ENCODE measurements at regions not wholly inside any gene's neighbourhood (a gene's known extent, or its start where the extent isn't known, plus 50 kb on each side); places are given as distances from the start of the nearest gene placed in this dataset.

- DNase-seq: no peak
Observed at GRCh38 chr16:63008688-63009087, 972.5 kb upstream of the CDH8 start.

DNA sequence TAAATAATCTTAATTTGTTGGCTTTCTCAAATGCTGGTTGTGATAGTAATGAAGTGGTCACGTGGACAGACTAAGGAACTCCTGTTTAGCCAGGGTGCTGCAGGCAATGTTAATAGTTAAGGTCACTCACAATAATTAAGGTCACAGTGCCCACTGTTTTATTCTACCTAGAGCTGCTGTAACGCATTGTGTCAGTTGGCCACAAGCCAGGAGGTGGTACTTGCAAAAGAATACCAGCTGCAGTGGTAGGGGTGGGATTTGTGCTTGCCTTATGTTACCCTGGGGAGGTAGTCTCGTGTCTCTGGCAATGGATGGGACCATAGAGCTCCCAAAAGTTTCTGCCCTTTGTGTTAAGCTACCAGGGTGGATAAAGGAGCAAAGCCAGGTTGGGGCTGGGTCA, 969.1 kb upstream of the CDH8 start:
- DNase-seq: no peak

GRCh38 chr16:62989480-62989879, 953.2 kb upstream of the CDH8 start:
- no peak for DNase-seq

GRCh38 chr16:62985722-62986121, 949.5 kb upstream of the CDH8 start:
- no peak for DNase-seq

GRCh38 chr16:62978451-62978850, 942.2 kb upstream of the CDH8 start:
- DNase-seq: no peak

DNA sequence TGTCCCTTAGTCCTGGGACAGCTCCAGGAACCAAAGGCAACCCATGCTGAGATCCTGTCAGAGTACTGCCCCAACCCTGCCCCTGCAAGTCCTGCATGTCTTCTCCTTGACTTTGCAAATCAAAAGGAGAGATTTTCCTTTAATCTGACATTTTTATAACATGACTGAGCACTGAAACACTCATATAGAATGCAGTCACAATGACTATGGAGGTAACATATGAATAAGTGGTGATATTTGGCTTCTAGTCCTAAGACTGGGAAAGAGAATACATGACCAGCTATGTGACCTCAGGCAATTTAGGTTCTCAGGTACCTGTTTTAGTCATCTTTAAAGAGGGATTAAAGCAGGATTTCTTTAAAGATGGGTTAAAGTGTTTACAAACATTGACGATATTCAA, 941.6 kb upstream of the CDH8 start:
- DNase-seq: no peak

- peak in 1 of 3 donors; percentile 39 for DNase-seq
Observed at GRCh38 chr16:62974424-62974823, 938.2 kb upstream of the CDH8 start.

DNA sequence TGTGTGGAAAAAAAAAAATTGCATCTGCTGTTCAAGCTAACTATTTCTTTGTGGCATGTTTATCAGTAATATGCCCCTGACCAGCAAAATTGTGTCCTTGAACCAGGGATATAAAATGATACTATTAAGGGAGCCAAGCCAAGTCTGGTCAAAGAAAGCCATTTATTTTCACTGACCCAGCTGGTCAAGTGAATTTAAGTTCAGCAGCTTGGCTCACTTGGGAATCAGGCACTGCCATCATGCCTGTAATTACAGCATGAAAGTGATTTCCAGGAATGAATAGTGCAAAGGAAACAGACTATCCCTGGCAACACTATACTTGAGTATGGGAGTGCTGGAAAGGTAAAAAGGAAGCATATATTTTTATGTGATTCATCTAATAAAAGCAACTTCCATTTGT, 934.6 kb upstream of the CDH8 start:
- no peak for DNase-seq

DNA sequence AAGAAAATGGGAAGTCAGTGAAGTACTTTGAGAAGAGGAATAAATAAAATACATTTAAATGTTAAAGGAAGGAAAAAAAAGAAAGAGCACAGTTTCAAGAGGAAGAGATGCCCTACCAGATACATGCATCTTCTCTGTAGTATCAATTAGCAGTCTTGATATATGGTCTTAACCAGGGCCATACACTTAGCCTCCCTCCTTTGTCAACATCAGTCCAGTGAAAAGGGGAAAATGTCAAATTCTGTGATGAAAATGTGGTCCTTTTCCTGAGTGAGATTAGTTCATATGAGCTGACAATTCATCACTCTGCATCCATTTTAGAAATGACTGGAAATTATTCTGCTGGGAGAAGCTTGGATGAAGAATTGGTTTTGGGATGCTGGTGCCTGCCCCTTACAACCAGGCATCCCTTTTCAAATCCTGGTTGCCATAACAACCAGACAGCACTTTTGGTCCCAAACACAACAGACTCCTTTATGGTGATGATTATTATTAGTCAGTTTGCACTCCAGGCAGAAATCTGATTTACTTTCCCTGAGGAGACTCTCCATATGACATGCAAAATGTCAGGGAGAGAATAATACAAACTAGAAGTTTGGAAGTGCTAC, 933.6 kb upstream of the CDH8 start:
- no peak for DNase-seq

DNA sequence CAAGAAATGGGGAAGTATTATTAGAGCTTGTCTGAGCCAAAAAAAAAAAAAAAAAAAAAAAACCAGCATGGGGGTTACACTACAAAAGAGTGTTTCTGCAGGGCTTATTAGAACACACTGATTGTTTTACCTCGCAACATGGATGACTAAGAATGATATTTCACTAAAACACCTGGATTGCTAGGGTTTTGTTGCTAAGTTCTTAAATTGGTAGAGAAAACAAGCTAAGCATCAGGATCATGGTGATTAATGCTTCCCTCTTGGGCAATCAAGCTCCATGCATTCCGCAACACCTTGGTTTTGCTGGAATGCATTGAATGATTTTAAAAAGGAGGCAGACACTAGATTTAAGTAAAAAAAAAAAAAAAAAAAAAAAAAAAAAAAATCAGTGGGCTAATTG, 931.4 kb upstream of the CDH8 start:
- DNase-seq: no peak

DNA sequence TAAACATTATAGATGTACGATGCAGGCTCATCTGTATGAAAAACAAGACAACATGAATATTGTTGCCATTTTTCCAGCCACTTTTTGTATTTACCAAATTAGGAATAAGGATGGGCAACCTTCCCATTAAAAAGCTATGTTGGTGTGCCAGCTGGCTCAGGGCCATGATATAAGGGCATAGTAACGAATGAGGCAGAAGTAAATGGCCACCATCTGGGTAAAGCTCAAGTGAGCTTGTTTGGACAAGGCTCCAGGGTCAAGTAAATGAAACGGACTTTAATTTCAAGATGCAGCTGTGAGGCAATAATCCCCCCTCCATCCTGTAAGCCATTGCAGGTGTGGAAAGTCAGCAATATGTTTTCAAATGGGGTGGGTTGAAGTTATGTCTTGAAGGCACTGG, 930.9 kb upstream of the CDH8 start:
- no peak for DNase-seq

GRCh38 chr16:62966626-62967025, 930.4 kb upstream of the CDH8 start:
- DNase-seq: no peak

DNA sequence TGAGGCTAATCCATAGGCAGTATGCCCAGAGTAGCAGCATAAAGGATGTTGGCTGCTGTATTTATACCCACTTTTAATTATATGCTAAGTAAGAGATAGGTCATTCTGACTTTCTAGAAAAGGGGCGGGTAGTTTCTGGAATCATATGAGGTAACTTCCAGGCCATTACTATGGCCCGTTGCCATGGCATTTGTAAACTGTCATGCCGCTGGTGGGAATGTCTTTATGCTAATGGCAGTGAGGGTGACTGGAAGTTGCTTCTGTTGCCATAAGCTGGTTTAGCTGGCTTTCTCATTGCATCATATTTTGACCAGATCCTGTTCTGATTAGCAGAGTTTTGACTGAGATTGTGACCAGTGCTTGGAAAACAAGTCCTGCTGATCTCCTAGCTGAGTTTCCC, 929.6 kb upstream of the CDH8 start:
- no peak for DNase-seq

DNA sequence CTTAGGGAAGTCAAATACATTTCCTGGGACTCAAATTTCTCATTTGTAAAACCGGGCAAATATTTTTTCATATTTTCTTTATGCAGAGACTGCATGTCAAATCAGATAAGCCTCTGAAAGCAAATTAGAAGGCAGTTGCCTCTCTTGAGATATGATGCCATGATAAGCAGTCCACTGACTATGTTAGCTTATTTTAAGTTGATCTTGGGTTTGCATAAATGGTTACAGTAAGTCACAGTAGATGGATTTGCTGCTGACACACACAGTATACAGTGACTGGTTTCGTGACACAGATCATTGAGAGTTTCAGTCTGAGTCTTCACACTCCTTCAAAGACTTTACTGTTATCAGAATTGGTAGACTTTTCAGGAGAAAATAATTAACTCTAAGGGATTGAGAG, 927.6 kb upstream of the CDH8 start:
- DNase-seq: no peak

- no peak for DNase-seq
Observed at GRCh38 chr16:62955033-62955349, 918.8 kb upstream of the CDH8 start.

- DNase-seq: no peak
Observed at GRCh38 chr16:62954144-62955032, 918.1 kb upstream of the CDH8 start.

GRCh38 chr16:62950351-62950750, 914.1 kb upstream of the CDH8 start:
- DNase-seq: no peak

GRCh38 chr16:62940569-62940968, 904.3 kb upstream of the CDH8 start:
- DNase-seq: peak in 1 of 3 donors; percentile 13

- no peak for DNase-seq
Observed at GRCh38 chr16:62939687-62940086, 903.4 kb upstream of the CDH8 start.

- peak in 1 of 3 donors; percentile 19 for DNase-seq
Observed at GRCh38 chr16:62933929-62934328, 897.7 kb upstream of the CDH8 start.

DNA sequence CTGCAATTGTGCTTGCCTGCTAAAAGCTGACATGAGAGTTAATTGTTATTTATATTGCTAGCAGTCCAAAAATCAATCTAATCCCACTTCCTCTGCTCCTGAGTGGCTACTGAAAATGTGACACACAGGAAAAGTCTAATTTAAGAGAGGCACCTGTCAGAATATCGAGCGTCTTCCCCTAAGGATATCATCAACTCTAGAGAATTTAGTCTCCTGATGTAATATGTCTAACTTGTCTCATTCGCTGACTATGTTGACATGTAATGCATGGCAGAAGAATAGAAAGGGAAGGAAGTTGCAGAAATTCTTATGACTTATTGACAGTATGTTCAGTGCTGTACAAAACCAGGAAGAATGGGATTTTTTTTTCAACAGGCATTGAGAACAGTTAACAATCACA, 893.4 kb upstream of the CDH8 start:
- no peak for DNase-seq

DNA sequence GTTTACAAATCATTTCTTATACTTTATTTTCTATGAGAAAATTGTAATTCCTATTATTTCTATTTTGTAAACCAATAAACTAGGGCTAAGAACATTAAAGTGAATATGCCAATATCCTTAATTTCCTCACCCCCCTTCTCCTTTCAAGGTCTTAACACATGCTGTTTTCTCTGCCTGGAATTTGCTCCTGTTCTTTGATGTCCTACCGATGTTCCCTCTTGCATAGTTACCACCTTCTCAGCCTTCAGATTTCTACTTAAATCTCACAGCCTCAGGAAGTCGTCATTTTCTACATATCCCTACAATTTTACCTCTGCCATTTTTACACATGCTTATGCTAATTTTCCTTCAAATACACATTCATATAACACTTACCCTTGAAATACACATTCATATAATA, 890.9 kb upstream of the CDH8 start:
- DNase-seq: no peak

GRCh38 chr16:62926121-62926801, 890.0 kb upstream of the CDH8 start:
- DNase-seq: no peak

All from muscle of back (tissue), 3 donors.